Brain pericyte (primary cell): ENCODE measurements at regions not wholly inside any gene's neighbourhood (a gene's known extent, or its start where the extent isn't known, plus 50 kb on each side); places are given as distances from the start of the nearest gene placed in this dataset.

Experiments
- DNase-seq: peaks from one replicate; pipeline ENCODE4 v3.0.0-alpha.2; 2012; ENCODE audit warnings: low read depth, low spot score

- no peak for DNase-seq
These were observed 59.4 kb upstream of the PLAC1 start for GRCh38 chrX:134717698-134718097.

- DNase-seq = no peak
These were observed 58.3 kb upstream of the PLAC1 start for GRCh38 chrX:134716620-134717012.

GRCh38 chrX:134715930-134716619 is 57.8 kb upstream of the PLAC1 start:
- no peak for DNase-seq

GRCh38 chrX:134714633-134715110 is 56.4 kb upstream of the PLAC1 start:
- no peak for DNase-seq

- DNase-seq = no peak
These were observed 55.4 kb upstream of the PLAC1 start for GRCh38 chrX:134713618-134714107.

- DNase-seq = no peak
These were observed 54.0 kb upstream of the PLAC1 start for GRCh38 chrX:134712272-134712671.

- DNase-seq = no peak
These were observed 53.1 kb upstream of the PLAC1 start for GRCh38 chrX:134711135-134711921.
